Caco-2 (cell line): ENCODE measurements at regions not wholly inside any gene's neighbourhood (a gene's known extent, or its start where the extent isn't known, plus 50 kb on each side); places are given as distances from the start of the nearest gene placed in this dataset.

ENCODE experiments used
- BruUV-seq: library from RNA; stranded (reverse); fragments of 400-500 nt; replicated peaks from 2 replicates; lab custom pipeline; 2021; lab: Mats Ljungman, UMichigan
- CTCF ChIA-PET: fragments of 300-600 bp; sonication (Branson Sonifier 250); formaldehyde crosslinking; loops from one replicate; lab custom pipeline; 2022; ENCODE audit warnings: antibody characterized with exemption; lab: Charles Lee
- POLR2A ChIA-PET: fragments of 300-600 bp; sonication (Branson Sonifier 250); formaldehyde crosslinking; loops from one replicate; lab custom pipeline; 2022; ENCODE audit warnings: antibody characterized with exemption; lab: Charles Lee
- DNase-seq, 2 experiments: peaks; one replicate each; pipeline versions ENCODE4 v3.0.0 to v3.0.0-alpha.2; 2020 to 2022
- H3K27me3 ChIP-seq: replicated peaks from 2 replicates; pipeline ENCODE4 v1.6.0; 2011; ENCODE audit warnings: low read length; ENCODE audit not compliant: control insufficient read depth, insufficient read depth
- H3K36me3 ChIP-seq: 2 replicates; pipeline ENCODE4 v1.5.1; 2011; ENCODE audit warnings: low read length; ENCODE audit not compliant: control insufficient read depth, insufficient read depth
- H3K4me1 ChIP-seq: fragments of 250-450 bp; sonication (Bioruptor Pico); 2 replicates; pipeline ENCODE4 v1.5.1; 2020; ENCODE audit warnings: mild to moderate bottlenecking
- H3K4me3 ChIP-seq: 2 replicates; pipeline ENCODE4 v1.5.1; 2011; ENCODE audit warnings: low read depth, mild to moderate bottlenecking, control low read depth, low read length
- H3K9me3 ChIP-seq: fragments of 250-450 bp; sonication (Bioruptor Pico); 2 replicates; pipeline ENCODE4 v1.5.1; 2020; ENCODE audit warnings: mild to moderate bottlenecking, moderate library complexity
- H3K27ac Mint-ChIP-seq: one replicate; pipeline ENCODE4 v1.8.0; 2022; ENCODE audit warnings: mixed read lengths; ENCODE audit not compliant: unreplicated experiment
- H3K27me3 Mint-ChIP-seq: one replicate; pipeline ENCODE4 v1.8.0; 2022; ENCODE audit warnings: mixed read lengths; ENCODE audit not compliant: insufficient read depth, unreplicated experiment
- H3K36me3 Mint-ChIP-seq: one replicate; pipeline ENCODE4 v1.8.0; 2022; ENCODE audit warnings: mild to moderate bottlenecking, mixed read lengths; ENCODE audit not compliant: insufficient read depth, unreplicated experiment
- H3K4me1 Mint-ChIP-seq: one replicate; pipeline ENCODE4 v1.8.0; 2022; ENCODE audit warnings: low read depth, mixed read lengths; ENCODE audit not compliant: unreplicated experiment
- H3K4me3 Mint-ChIP-seq: one replicate; pipeline ENCODE4 v1.8.0; 2022; ENCODE audit warnings: mild to moderate bottlenecking, moderate library complexity, mixed read lengths; ENCODE audit not compliant: unreplicated experiment
- H3K9me3 Mint-ChIP-seq: one replicate; pipeline ENCODE4 v1.8.0; 2022; ENCODE audit warnings: mixed read lengths; ENCODE audit not compliant: unreplicated experiment
- intact Hi-C: fragments of 100-400 bp; cut with micrococcal nuclease; formaldehyde crosslinking; loops from one replicate; pipeline ENCODE4 v1.10.0; 2022; ENCODE audit not compliant: unreplicated experiment
- TF ChIP-seq, protein P1 (sequence below), 2 experiments: fragments of 200-600 bp in 1 of 2; IDR thresholded peaks; 1 replicate in 1 of 2; 2 replicates in 1 of 2; pipeline versions ENCODE4 v1.5.1 to v1.8.0; 2011 to 2022; ENCODE audit warnings: antibody characterized with exemption in 1 of 2, control low read depth in 1 of 2, inconsistent platforms in 1 of 2, low read depth in 1 of 2, low read length in 1 of 2, mild to moderate bottlenecking in 1 of 2, moderate library complexity in 1 of 2; ENCODE audit not compliant: insufficient read depth in 1 of 2, severe bottlenecking in 1 of 2, unreplicated experiment in 1 of 2

DNA sequence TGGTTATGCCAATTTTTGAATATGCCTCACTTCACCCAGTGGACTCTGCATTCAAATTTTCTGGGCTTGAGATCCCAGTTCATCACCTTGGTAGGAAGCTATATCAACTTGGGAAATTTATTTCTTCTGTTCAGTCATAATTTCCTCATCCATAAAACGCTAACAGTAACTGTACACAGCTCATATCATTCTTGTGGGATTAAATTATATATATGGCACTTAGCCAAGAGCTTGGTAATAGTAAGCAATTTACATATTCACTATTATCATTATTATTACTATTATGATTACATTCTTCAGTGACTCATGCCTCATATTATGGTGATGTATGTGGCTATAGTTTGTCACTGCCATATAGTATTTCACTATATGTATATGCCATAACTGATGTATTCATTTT lies 177.6 kb downstream of the CPE start:
- Histone ChIP-seq H3K9me3 (no peaks in the 10 kb centered on the region), H3K36me3 (no peaks in the 10 kb centered on the region), H3K27me3 (no peaks in the 10 kb centered on the region), H3K4me3 (no peak overlapping the region), H3K4me1 (0 out of 2 replicates have a peak, but pooled peaks cover 6% of the 10 kb centered on the region)
- Mint-ChIP-seq H3K4me1 (peaks cover 7% of the 10 kb centered on the region), H3K4me3 (no peak overlapping the region), H3K36me3 (no peaks in the 10 kb centered on the region), H3K27me3 (no peaks in the 10 kb centered on the region), H3K27ac (no peak overlapping the region), H3K9me3 (peaks cover 10% of the 10 kb centered on the region)
- ChIA-PET CTCF (no interaction called here), POLR2A (no interaction called here)
- TF ChIP-seq, protein P1, sequence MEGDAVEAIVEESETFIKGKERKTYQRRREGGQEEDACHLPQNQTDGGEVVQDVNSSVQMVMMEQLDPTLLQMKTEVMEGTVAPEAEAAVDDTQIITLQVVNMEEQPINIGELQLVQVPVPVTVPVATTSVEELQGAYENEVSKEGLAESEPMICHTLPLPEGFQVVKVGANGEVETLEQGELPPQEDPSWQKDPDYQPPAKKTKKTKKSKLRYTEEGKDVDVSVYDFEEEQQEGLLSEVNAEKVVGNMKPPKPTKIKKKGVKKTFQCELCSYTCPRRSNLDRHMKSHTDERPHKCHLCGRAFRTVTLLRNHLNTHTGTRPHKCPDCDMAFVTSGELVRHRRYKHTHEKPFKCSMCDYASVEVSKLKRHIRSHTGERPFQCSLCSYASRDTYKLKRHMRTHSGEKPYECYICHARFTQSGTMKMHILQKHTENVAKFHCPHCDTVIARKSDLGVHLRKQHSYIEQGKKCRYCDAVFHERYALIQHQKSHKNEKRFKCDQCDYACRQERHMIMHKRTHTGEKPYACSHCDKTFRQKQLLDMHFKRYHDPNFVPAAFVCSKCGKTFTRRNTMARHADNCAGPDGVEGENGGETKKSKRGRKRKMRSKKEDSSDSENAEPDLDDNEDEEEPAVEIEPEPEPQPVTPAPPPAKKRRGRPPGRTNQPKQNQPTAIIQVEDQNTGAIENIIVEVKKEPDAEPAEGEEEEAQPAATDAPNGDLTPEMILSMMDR (IDR thresholded peaks at IDR 0.05; ENCODE audit: insufficient read depth in 1 of 2, low read depth in 1 of 2, low read length in 1 of 2, severe bottlenecking in 1 of 2, unreplicated experiment in 1 of 2), result no peak
- no TSS peak for BruUV-seq
- DNase-seq, result no peak
- intact Hi-C loops, result no loop called here

DNA sequence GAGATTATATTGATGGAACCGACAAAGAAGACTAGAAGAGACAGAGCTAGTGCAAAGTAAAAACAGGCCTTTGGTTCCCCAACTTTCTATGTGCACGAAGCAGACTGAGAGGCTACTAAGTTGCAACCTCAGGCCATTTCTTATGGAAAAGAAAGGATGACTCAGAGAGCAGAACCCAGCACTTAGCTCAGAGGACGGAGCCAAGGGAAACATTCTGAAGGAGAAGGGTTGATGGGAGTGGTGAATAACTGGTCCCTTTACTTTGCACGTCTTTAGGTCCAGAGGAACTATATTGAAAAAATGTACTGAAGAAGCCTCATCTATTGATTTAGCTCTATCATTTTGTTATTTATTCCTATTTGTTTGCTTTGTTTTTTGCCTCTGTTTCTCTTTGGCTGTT lies 182.1 kb downstream of the CPE start:
- DNase-seq, result no peak
- Histone ChIP-seq H3K4me3 (no peak overlapping the region), H3K9me3 (no peaks in the 10 kb centered on the region), H3K27me3 (no peaks in the 10 kb centered on the region), H3K4me1 (no peaks in the 10 kb centered on the region), H3K36me3 (no peaks in the 10 kb centered on the region)
- TF ChIP-seq, protein P1 (IDR thresholded peaks at IDR 0.05; ENCODE audit: insufficient read depth in 1 of 2, low read depth in 1 of 2, low read length in 1 of 2, severe bottlenecking in 1 of 2, unreplicated experiment in 1 of 2), result no peak
- Mint-ChIP-seq H3K9me3 (peaks cover 10% of the 10 kb centered on the region), H3K27ac (no peak overlapping the region), H3K4me3 (no peak overlapping the region), H3K27me3 (peaks cover 3% of the 10 kb centered on the region), H3K4me1 (no peaks in the 10 kb centered on the region), H3K36me3 (no peaks in the 10 kb centered on the region)
- CTCF ChIA-PET, result no interaction called here
- POLR2A ChIA-PET, result no interaction called here
- BruUV-seq, result no TSS peak
- intact Hi-C loops, result no loop called here

DNA sequence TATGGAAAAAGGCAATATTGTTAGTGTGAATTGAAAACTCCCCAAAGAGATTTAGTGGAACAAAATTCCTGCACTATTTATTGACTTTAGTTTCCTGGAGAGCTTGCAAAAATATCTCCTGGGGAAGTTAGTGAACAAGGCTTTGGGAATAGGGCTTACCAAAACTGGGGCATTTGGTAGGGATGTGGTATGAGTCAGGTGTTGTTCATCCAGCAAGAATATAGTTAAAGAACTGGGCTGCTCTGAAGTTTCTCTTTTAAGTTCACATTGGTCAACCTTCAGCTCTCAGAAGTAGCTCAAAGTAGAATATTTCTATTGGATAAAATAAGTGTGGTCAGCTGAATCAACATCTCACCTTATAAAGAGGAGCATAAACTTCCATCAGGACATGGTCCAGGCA lies 185.0 kb downstream of the CPE start:
- H3K36me3 Mint-ChIP-seq, result no peaks in the 10 kb centered on the region
- POLR2A ChIA-PET, result no interaction called here
- no peaks in the 10 kb centered on the region for H3K9me3 ChIP-seq
- no peak overlapping the region for H3K27ac Mint-ChIP-seq
- H3K27me3 ChIP-seq, result no peaks in the 10 kb centered on the region
- H3K4me3 ChIP-seq, result no peak overlapping the region
- no peak overlapping the region for H3K4me3 Mint-ChIP-seq
- H3K36me3 ChIP-seq, result no peaks in the 10 kb centered on the region
- no peaks in the 10 kb centered on the region for H3K4me1 ChIP-seq
- intact Hi-C loops, result no loop called here
- no TSS peak for BruUV-seq
- no peaks in the 10 kb centered on the region for H3K9me3 Mint-ChIP-seq
- no peaks in the 10 kb centered on the region for H3K4me1 Mint-ChIP-seq
- H3K27me3 Mint-ChIP-seq, result peaks cover 3% of the 10 kb centered on the region
- TF ChIP-seq, protein P1 (IDR thresholded peaks at IDR 0.05; ENCODE audit: insufficient read depth in 1 of 2, low read depth in 1 of 2, low read length in 1 of 2, severe bottlenecking in 1 of 2, unreplicated experiment in 1 of 2), result no peak
- no peak for DNase-seq
- CTCF ChIA-PET, result no interaction called here
